B cell (primary cell): ENCODE measurements at regions not wholly inside any gene's neighbourhood (a gene's known extent, or its start where the extent isn't known, plus 50 kb on each side); places are given as distances from the start of the nearest gene placed in this dataset.

Experiments used
- ATAC-seq: fragments of 200-7000 bp; cut with Tn5 transposase; one replicate; pipeline ENCODE4 v1.10.0; 2021; ENCODE audit warnings: low read depth, mild to moderate bottlenecking, moderate number of reproducible peaks, moderate library complexity
- CTCF ChIA-PET: fragments of 350-600 bp; sonication (Branson Sonifier 250); formaldehyde crosslinking; loops from one replicate; lab custom pipeline; 2021; ENCODE audit warnings: antibody characterized with exemption, inconsistent platforms; lab: Charles Lee
- POLR2A ChIA-PET: fragments of 350-600 bp; sonication (Branson Sonifier 250); formaldehyde crosslinking; loops from one replicate; lab custom pipeline; 2021; ENCODE audit warnings: antibody characterized with exemption; lab: Charles Lee
- DNase-seq: peaks from one replicate; pipeline ENCODE4 v3.0.0; 2013
- H2AFZ ChIP-seq: 2 replicates; pipeline ENCODE4 v1.6.1; 2012; ENCODE audit warnings: mild to moderate bottlenecking, low read depth, low read length; ENCODE audit not compliant: insufficient read depth, poor library complexity, severe bottlenecking
- H3K27ac ChIP-seq, 2 donors: 1 replicate in 1 of 2; 2 replicates in 1 of 2; pipeline ENCODE4 v1.5.1; 2012 to 2013; ENCODE audit warnings: low read length in 2 of 2, mild to moderate bottlenecking in 2 of 2, moderate library complexity in 1 of 2
- H3K27me3 ChIP-seq, 4 experiments: fragments of 200-600 bp in 1 of 4; sonication (generic) in 1 of 4; replicated peaks in 1 of 4; 1 replicate in 2 of 4; 2 replicates in 2 of 4; pipeline versions ENCODE4 v1.6.1 to v1.7.0; 2013 to 2016; ENCODE audit warnings: low read length in 3 of 4, mild to moderate bottlenecking in 2 of 4, mixed read lengths in 1 of 4, moderate library complexity in 1 of 4; ENCODE audit not compliant: insufficient read depth in 4 of 4, control insufficient read depth in 3 of 4; ENCODE audit errors: control extremely low read depth in 1 of 4
- H3K36me3 ChIP-seq, 2 experiments: replicated peaks in 1 of 2; 1 replicate in 1 of 2; 2 replicates in 1 of 2; pipeline versions ENCODE4 v1.6.1 to v1.7.1; 2013; ENCODE audit warnings: low read length in 1 of 2; ENCODE audit not compliant: insufficient read depth in 2 of 2, control insufficient read depth in 1 of 2; ENCODE audit errors: control extremely low read depth in 1 of 2, extremely low read depth in 1 of 2
- H3K4me1 ChIP-seq, 2 donors: fragments of 200-600 bp in 1 of 2; sonication (generic) in 1 of 2; 1 replicate in 1 of 2; 2 replicates in 1 of 2; pipeline versions ENCODE4 v1.5.1 to v1.6.1; 2013 to 2017; ENCODE audit warnings: low read length in 2 of 2; ENCODE audit not compliant: control insufficient read depth in 2 of 2, insufficient read depth in 2 of 2
- H3K4me2 ChIP-seq: replicated peaks from 2 replicates; pipeline ENCODE3; 2012; ENCODE audit warnings: mild to moderate bottlenecking, low read depth, low read length; ENCODE audit not compliant: poor library complexity, severe bottlenecking
- H3K4me3 ChIP-seq, 5 experiments: fragments of 200-600 bp in 1 of 5; sonication (generic) in 1 of 5; 1 replicate in 3 of 5; 2 replicates in 2 of 5; pipeline versions ENCODE4 v1.5.1 to v1.7.0; 2011 to 2016; ENCODE audit warnings: low read length in 4 of 5, mild to moderate bottlenecking in 4 of 5, low read depth in 2 of 5, control low read depth in 1 of 5, moderate library complexity in 1 of 5; ENCODE audit not compliant: insufficient read depth in 1 of 5; ENCODE audit errors: control extremely low read depth in 1 of 5, extremely low read depth in 1 of 5
- H3K79me2 ChIP-seq: fragments of 200-600 bp; sonication (generic); one replicate; pipeline ENCODE4 v1.6.0; 2016; ENCODE audit warnings: low read length; ENCODE audit not compliant: control insufficient read depth, insufficient read depth
- H3K9ac ChIP-seq: fragments of 200-600 bp; sonication (generic); 2 replicates; pipeline ENCODE4 v1.6.1; 2017; ENCODE audit warnings: mild to moderate bottlenecking, low read length, moderate library complexity
- H3K9me3 ChIP-seq, 3 donors: one replicate each; pipeline versions ENCODE4 v1.6.1 to v1.7.1; 2013; ENCODE audit warnings: low read length in 2 of 3; ENCODE audit not compliant: control insufficient read depth in 2 of 3, insufficient read depth in 1 of 3; ENCODE audit errors: control extremely low read depth in 1 of 3
- H4K20me1 ChIP-seq: 2 replicates; pipeline ENCODE4 v1.6.0; 2012; ENCODE audit warnings: mild to moderate bottlenecking, low read length; ENCODE audit not compliant: insufficient read depth, control insufficient read depth, poor library complexity, severe bottlenecking
- H3K27ac Mint-ChIP-seq: one replicate; pipeline ENCODE4 v1.8.0; 2021; ENCODE audit warnings: mixed read lengths
- H3K27me3 Mint-ChIP-seq: one replicate; pipeline ENCODE4 v1.8.0; 2021; ENCODE audit warnings: mixed read lengths
- H3K4me1 Mint-ChIP-seq: one replicate; pipeline ENCODE4 v1.8.0; 2021; ENCODE audit warnings: mixed read lengths
- H3K4me3 Mint-ChIP-seq: one replicate; pipeline ENCODE4 v1.8.0; 2021; ENCODE audit warnings: mixed read lengths
- H3K9me3 Mint-ChIP-seq: one replicate; pipeline ENCODE4 v1.8.0; 2022; ENCODE audit warnings: mixed read lengths; ENCODE audit not compliant: insufficient read depth
- EZH2 ChIP-seq: IDR thresholded peaks from 2 replicates; pipeline ENCODE4 v1.6.1; 2012; ENCODE audit warnings: borderline replicate concordance, low read depth, mild to moderate bottlenecking, moderate library complexity, low read length; ENCODE audit not compliant: insufficient read depth, poor library complexity, severe bottlenecking
- WGBS: methylation state at CpG from one replicate; pipeline ENCODE4 v1.1.5; 2013; ENCODE audit warnings: missing lambda C conversion rate; ENCODE audit not compliant: insufficient coverage; 5-methylcytosine and 5-hydroxymethylcytosine counted together
- intact Hi-C: fragments of 100-400 bp; cut with micrococcal nuclease; formaldehyde crosslinking; loops from one replicate; pipeline ENCODE4 v1.10.0; 2022
- TF ChIP-seq, protein P1 (sequence below): fragments of 200-600 bp; IDR thresholded peaks from one replicate; pipeline ENCODE4 v1.8.0; 2022; ENCODE audit warnings: antibody characterized with exemption, mild to moderate bottlenecking

DNA sequence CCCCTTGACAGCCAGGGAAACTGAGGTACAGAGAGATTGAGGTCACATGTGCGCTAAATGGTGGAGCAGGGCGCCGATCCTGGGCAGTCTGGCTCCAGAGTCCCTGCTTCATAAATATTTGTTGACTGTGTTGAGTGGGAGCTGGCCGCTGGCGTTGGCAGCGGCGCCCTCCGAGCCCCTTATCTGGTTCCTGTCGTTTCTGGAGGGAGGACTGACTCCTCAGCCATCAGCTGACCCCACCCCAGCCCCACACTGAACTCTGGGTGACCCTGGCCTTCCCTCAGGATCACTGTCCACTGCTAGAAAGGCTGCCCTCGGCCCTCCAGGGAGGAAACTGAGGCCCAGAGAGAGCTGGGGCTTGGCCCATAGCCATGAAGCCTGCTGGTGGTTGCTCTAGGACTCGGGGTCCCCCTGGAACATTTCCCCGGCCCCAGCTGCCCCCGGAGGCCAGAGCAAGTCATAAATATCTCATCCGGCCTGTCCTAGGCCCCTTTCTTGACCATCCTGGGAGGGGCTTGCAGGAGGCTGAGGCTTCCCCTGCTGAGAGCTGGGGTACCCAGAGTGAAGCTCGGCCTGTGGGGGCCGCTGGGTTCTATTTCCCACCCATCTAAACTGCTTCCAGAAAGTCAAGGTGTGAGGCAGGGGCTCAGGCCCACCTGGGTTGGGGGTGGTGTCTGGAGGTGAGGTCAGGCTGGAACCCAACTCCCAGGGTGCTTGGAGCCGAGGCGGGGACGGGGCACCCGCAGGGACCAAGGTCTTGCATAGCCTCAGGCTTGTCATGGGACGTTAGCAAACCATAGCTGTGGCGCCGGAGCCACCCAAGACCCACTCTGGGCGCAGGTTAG is 51.7 kb upstream of the GSE1 start:
- H4K20me1 ChIP-seq = peaks cover 91% of the 10 kb centered on the region
- DNase-seq (no peak), ATAC-seq (no peak)
- no peak overlapping the region for H3K27ac ChIP-seq
- intact Hi-C loops = no loop called here
- H3K9me3 Mint-ChIP-seq = no peaks in the 10 kb centered on the region
- H3K4me2 ChIP-seq = no peak overlapping the region
- WGBS = 90% methylated on average over 19 of the region's 24 CpGs
- no peak overlapping the region for H3K4me3 Mint-ChIP-seq
- no peaks in the 10 kb centered on the region for H3K27me3 ChIP-seq
- POLR2A ChIA-PET = interaction anchor here (1.6 kb wide), 1 partner anchor 9 kb away, joined by 5 read pairs; no protein-coding TSS in a partner anchor
- H3K9me3 ChIP-seq = no peaks in the 10 kb centered on the region
- CTCF ChIA-PET = interaction anchor here (1.5 to 2.0 kb wide), 2 partner anchors 12 to 140 kb away, joined by 3 to 5 read pairs; no protein-coding TSS in a partner anchor
- H3K79me2 ChIP-seq = peaks cover 95% of the 10 kb centered on the region
- no peaks in the 10 kb centered on the region for H3K27me3 Mint-ChIP-seq
- H3K36me3 ChIP-seq = no peaks in the 10 kb centered on the region
- H3K4me1 ChIP-seq = peaks cover 22 to 33% of the 10 kb centered on the region in 2 donors
- TF ChIP-seq, protein P1, sequence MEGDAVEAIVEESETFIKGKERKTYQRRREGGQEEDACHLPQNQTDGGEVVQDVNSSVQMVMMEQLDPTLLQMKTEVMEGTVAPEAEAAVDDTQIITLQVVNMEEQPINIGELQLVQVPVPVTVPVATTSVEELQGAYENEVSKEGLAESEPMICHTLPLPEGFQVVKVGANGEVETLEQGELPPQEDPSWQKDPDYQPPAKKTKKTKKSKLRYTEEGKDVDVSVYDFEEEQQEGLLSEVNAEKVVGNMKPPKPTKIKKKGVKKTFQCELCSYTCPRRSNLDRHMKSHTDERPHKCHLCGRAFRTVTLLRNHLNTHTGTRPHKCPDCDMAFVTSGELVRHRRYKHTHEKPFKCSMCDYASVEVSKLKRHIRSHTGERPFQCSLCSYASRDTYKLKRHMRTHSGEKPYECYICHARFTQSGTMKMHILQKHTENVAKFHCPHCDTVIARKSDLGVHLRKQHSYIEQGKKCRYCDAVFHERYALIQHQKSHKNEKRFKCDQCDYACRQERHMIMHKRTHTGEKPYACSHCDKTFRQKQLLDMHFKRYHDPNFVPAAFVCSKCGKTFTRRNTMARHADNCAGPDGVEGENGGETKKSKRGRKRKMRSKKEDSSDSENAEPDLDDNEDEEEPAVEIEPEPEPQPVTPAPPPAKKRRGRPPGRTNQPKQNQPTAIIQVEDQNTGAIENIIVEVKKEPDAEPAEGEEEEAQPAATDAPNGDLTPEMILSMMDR = no peak
- no peak for TF ChIP-seq EZH2
- H3K27ac Mint-ChIP-seq = peak overlapping the region; percentile 22
- H2AFZ ChIP-seq = no peak overlapping the region
- H3K4me1 Mint-ChIP-seq = peaks cover 57% of the 10 kb centered on the region
- no peak overlapping the region for H3K4me3 ChIP-seq
- no peak overlapping the region for H3K9ac ChIP-seq
